H1 (cell line): ENCODE measurements at regions not wholly inside any gene's neighbourhood (a gene's known extent, or its start where the extent isn't known, plus 50 kb on each side); places are given as distances from the start of the nearest gene placed in this dataset.

Experiments used
- CTCF ChIA-PET: fragments of 300-600 bp; sonication (Branson Sonifier 250); formaldehyde crosslinking; loops from one replicate; lab custom pipeline; 2021; ENCODE audit not compliant: partially characterized antibody; lab: Charles Lee
- POLR2A ChIA-PET: fragments of 300-600 bp; sonication (Branson Sonifier 250); formaldehyde crosslinking; loops from one replicate; lab custom pipeline; 2021; ENCODE audit warnings: inconsistent platforms; ENCODE audit not compliant: partially characterized antibody; lab: Charles Lee
- DNase-seq, 2 experiments: peaks; one replicate each; pipeline versions ENCODE4 v3.0.0 to v3.0.0-alpha.2; 2010 to 2022; ENCODE audit warnings: low spot score in 2 of 2, low read depth in 1 of 2, mixed read lengths in 1 of 2
- FAIRE-seq: peaks from 2 replicates; lab custom pipeline; 2011; peaks lifted over from hg19 to GRCh38; lab: Jason Lieb, UNC
- H2AFZ ChIP-seq: 2 replicates; pipeline ENCODE4 v1.8.1; 2012; ENCODE audit warnings: low read length, inconsistent platforms
- H2AK5ac ChIP-seq: 2 replicates; pipeline ENCODE4 v1.6.1; 2013; ENCODE audit warnings: low read depth, low read length
- H2BK120ac ChIP-seq: replicated peaks from 2 replicates; pipeline ENCODE3; 2013; ENCODE audit warnings: low read depth, low read length, inconsistent platforms
- H2BK12ac ChIP-seq: 2 replicates; pipeline ENCODE4 v1.6.1; 2013; ENCODE audit warnings: low read depth, low read length
- H2BK15ac ChIP-seq: 2 replicates; pipeline ENCODE4 v1.6.1; 2013; ENCODE audit warnings: low read length
- H2BK20ac ChIP-seq: 2 replicates; pipeline ENCODE4 v1.6.1; 2013; ENCODE audit warnings: low read length
- H2BK5ac ChIP-seq: 2 replicates; pipeline ENCODE4 v1.6.1; 2013; ENCODE audit warnings: low read depth, low read length
- H3K14ac ChIP-seq: 2 replicates; pipeline ENCODE4 v1.6.1; 2013; ENCODE audit warnings: inconsistent platforms; ENCODE audit not compliant: insufficient read length
- H3K18ac ChIP-seq: 2 replicates; pipeline ENCODE4 v1.6.1; 2013; ENCODE audit warnings: low read length; ENCODE audit errors: extremely low read depth
- H3K23ac ChIP-seq: 2 replicates; pipeline ENCODE4 v1.6.1; 2013; ENCODE audit warnings: inconsistent platforms; ENCODE audit not compliant: insufficient read length
- H3K23me2 ChIP-seq: 2 replicates; pipeline ENCODE4 v1.6.1; 2013; ENCODE audit warnings: low read depth, low read length
- H3K27ac ChIP-seq: 2 replicates; pipeline ENCODE4 v1.6.1; 2011; ENCODE audit warnings: low read depth, low read length, inconsistent platforms
- H3K27me3 ChIP-seq, 4 experiments: replicated peaks in 1 of 4; 1 replicate in 1 of 4; 2 replicates in 3 of 4; pipeline versions ENCODE4 v1.6.1 to v1.8.1; 2011 to 2013; ENCODE audit warnings: low read length in 3 of 4, mild to moderate bottlenecking in 3 of 4, inconsistent platforms in 2 of 4, mixed read lengths in 2 of 4, moderate library complexity in 1 of 4; ENCODE audit not compliant: control insufficient read depth in 3 of 4, insufficient read depth in 3 of 4; ENCODE audit errors: extremely low read depth in 1 of 4
- H3K36me3 ChIP-seq, 4 experiments: 2 replicates each; pipeline versions ENCODE4 v1.6.1 to v1.8.1; 2011 to 2013; ENCODE audit warnings: mild to moderate bottlenecking in 4 of 4, low read length in 3 of 4, moderate library complexity in 2 of 4, control low read depth in 1 of 4, inconsistent platforms in 1 of 4; ENCODE audit not compliant: insufficient read depth in 4 of 4, control insufficient read depth in 2 of 4
- H3K4ac ChIP-seq: replicated peaks from 2 replicates; pipeline ENCODE3; 2013; ENCODE audit warnings: low read length, low read depth, mixed read lengths, inconsistent platforms; ENCODE audit not compliant: insufficient read length
- H3K4me1 ChIP-seq, 4 experiments: replicated peaks in 1 of 4; 1 replicate in 1 of 4; 2 replicates in 3 of 4; pipeline versions ENCODE4 v1.6.1 to v1.8.1; 2011 to 2013; ENCODE audit warnings: low read length in 3 of 4, inconsistent platforms in 2 of 4, mixed read lengths in 1 of 4; ENCODE audit not compliant: insufficient read depth in 4 of 4, control insufficient read depth in 3 of 4
- H3K4me2 ChIP-seq, 2 experiments: 2 replicates each; pipeline versions ENCODE4 v1.6.1 to v1.8.1; 2011 to 2013; ENCODE audit warnings: low read depth in 2 of 2, low read length in 2 of 2, control low read depth in 1 of 2, inconsistent platforms in 1 of 2, mild to moderate bottlenecking in 1 of 2; ENCODE audit not compliant: insufficient read depth in 1 of 2
- H3K4me3 ChIP-seq, 4 experiments: fragments of 200-600, 300-600 bp in 1 of 4; sonication (generic), shearing (Covaris generic), sonication (Bioruptor Twin) in 1 of 4; 2 replicates each; pipeline versions ENCODE4 v1.5.1 to v1.8.1; 2011 to 2016; ENCODE audit warnings: low read length in 4 of 4, low read depth in 3 of 4, control low read depth in 2 of 4, inconsistent platforms in 2 of 4, mild to moderate bottlenecking in 2 of 4, mixed read lengths in 1 of 4, moderate library complexity in 1 of 4; ENCODE audit not compliant: insufficient read depth in 2 of 4; ENCODE audit errors: extremely low read depth in 1 of 4
- H3K56ac ChIP-seq: replicated peaks from 2 replicates; pipeline ENCODE3; 2013; ENCODE audit warnings: low read depth, mild to moderate bottlenecking, mixed read lengths, low read length, inconsistent platforms; ENCODE audit not compliant: insufficient read length
- H3K79me1 ChIP-seq: 2 replicates; pipeline ENCODE4 v1.6.1; 2013; ENCODE audit warnings: low read depth, low read length, control low read depth
- H3K79me2 ChIP-seq, 2 experiments: 2 replicates each; pipeline versions ENCODE4 v1.6.1 to v1.8.1; 2012 to 2013; ENCODE audit warnings: low read length in 2 of 2, mild to moderate bottlenecking in 2 of 2, inconsistent platforms in 1 of 2; ENCODE audit not compliant: insufficient read depth in 2 of 2, control insufficient read depth in 1 of 2
- H3K9ac ChIP-seq, 4 experiments: replicated peaks in 1 of 4; 1 replicate in 1 of 4; 2 replicates in 3 of 4; pipeline versions ENCODE4 v1.6.1 to v1.8.1; 2011 to 2013; ENCODE audit warnings: low read depth in 3 of 4, low read length in 3 of 4, control low read depth in 2 of 4, mild to moderate bottlenecking in 2 of 4, moderate library complexity in 2 of 4, inconsistent platforms in 1 of 4; ENCODE audit errors: extremely low read depth in 1 of 4
- H3K9me3 ChIP-seq, 2 experiments: 2 replicates each; pipeline versions ENCODE4 v1.6.1 to v1.8.1; 2012 to 2013; ENCODE audit warnings: mild to moderate bottlenecking in 2 of 2, moderate library complexity in 2 of 2, control low read depth in 1 of 2, inconsistent platforms in 1 of 2, low read depth in 1 of 2, low read length in 1 of 2, mixed read lengths in 1 of 2; ENCODE audit not compliant: insufficient read depth in 2 of 2
- H4K20me1 ChIP-seq, 2 experiments: replicated peaks in 1 of 2; 2 replicates each; pipeline versions ENCODE3 to v1.8.1; 2011 to 2013; ENCODE audit warnings: inconsistent platforms in 2 of 2, low read length in 2 of 2, mild to moderate bottlenecking in 1 of 2; ENCODE audit not compliant: insufficient read depth in 2 of 2, control insufficient read depth in 1 of 2
- H4K5ac ChIP-seq: 2 replicates; pipeline ENCODE4 v1.6.1; 2013; ENCODE audit warnings: low read length, low read depth, mixed read lengths, inconsistent platforms; ENCODE audit not compliant: insufficient read length
- H4K8ac ChIP-seq: 2 replicates; pipeline ENCODE4 v1.8.0; 2013; ENCODE audit warnings: mild to moderate bottlenecking, moderate library complexity, low read length, inconsistent platforms; ENCODE audit not compliant: insufficient read depth; ENCODE audit errors: extremely low read depth
- H4K91ac ChIP-seq: replicated peaks from 2 replicates; pipeline ENCODE3; 2013; ENCODE audit warnings: low read length, mixed read lengths, inconsistent platforms; ENCODE audit not compliant: insufficient read length
- CHD1 ChIP-seq: IDR thresholded peaks from 2 replicates; pipeline ENCODE4 v1.6.1; 2012; ENCODE audit warnings: low read depth, low read length, improper control_type of control experiment
- PHF8 ChIP-seq: fragments of 200-600 bp; sonication (generic); conservative IDR thresholded peaks from 2 replicates; pipeline ENCODE4 v1.7.1; 2012; ENCODE audit warnings: low read depth, mild to moderate bottlenecking, inconsistent platforms, low read length, moderate library complexity
- SRF ChIP-seq: IDR thresholded peaks from 2 replicates; pipeline ENCODE4 v1.6.1; 2011; ENCODE audit warnings: mild to moderate bottlenecking, low read depth, low read length, moderate library complexity
- WGBS, 2 experiments: shearing (Covaris generic) in 1 of 2; methylation state at CpG; one replicate each; pipeline versions ENCODE4 v1.1.6 to v1.1.7; 2013 to 2015; ENCODE audit warnings: low lambda C conversion rate in 2 of 2, mixed read lengths in 2 of 2, inconsistent platforms in 1 of 2, low coverage in 1 of 2, missing lambda C conversion rate in 1 of 2; ENCODE audit not compliant: insufficient replicate concordance in 2 of 2, insufficient coverage in 1 of 2, insufficient read length in 1 of 2; ENCODE audit errors: extremely low coverage in 1 of 2, missing lambda C conversion rate in 1 of 2; 5-methylcytosine and 5-hydroxymethylcytosine counted together

DNA sequence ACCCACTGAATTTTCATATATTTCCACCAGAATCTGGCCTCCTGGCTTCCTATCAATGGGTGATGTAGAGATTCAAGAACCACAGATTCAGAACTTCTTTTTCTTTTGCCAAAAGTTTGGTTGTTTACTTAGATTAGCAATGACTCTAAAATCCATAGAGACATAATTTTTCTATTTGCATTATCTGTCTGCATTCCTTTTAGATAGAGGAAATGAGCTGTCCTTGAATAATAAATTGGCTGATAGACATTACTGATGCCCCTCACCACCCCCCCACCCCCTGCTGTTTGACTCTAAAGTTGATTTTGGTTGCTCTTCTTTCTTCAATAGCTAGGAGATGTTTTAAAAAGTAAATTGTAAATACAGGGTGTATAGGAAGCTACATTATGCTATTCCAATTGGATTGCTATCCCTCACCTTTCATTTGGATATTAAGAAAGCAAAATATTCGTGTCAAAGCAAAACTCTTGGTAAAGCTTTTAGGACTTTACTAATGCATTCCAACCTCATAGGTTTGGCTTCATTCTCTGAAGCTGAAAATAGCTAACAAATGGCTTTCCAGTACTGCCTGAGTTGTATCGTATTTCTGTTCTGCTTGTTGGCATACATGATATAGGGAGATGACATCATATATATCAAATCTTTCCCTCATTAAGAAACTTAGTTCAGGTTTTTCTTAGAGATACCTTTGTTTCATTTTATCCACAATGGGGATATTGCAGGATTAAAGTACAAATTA lies 606.0 kb downstream of the ARL4A start:
- Histone ChIP-seq H3K56ac (no peak overlapping the region), H3K9ac (no peak overlapping the region), H2BK120ac (no peak overlapping the region), H2AFZ (no peak overlapping the region), H3K79me2 (no peaks in the 10 kb centered on the region), H3K9me3 (no peaks in the 10 kb centered on the region), H3K27me3 (no peaks in the 10 kb centered on the region), H3K79me1 (no peaks in the 10 kb centered on the region), H2BK12ac (no peak overlapping the region), H4K91ac (no peak overlapping the region), H4K5ac (no peak overlapping the region)
- POLR2A ChIA-PET: no interaction called here
- no peak for DNase-seq
- TF ChIP-seq CHD1 (no peak), PHF8 (no peak), SRF (no peak)
- TF ChIP-seq, all 59 proteins: peak for 0
- Histone ChIP-seq H3K4me2 (no peak overlapping the region), H3K4ac (no peak overlapping the region), H2AK5ac (no peak overlapping the region), H3K14ac (no peak overlapping the region), H2BK20ac (no peak overlapping the region), H3K4me3 (no peak overlapping the region), H3K23ac (no peak overlapping the region), H3K27ac (no peak overlapping the region), H2BK5ac (no peak overlapping the region), H3K18ac (no peak overlapping the region), H3K23me2 (no peaks in the 10 kb centered on the region), H4K20me1 (no peaks in the 10 kb centered on the region), H2BK15ac (no peak overlapping the region), H4K8ac (no peak overlapping the region), H3K36me3 (no peaks in the 10 kb centered on the region), H3K4me1 (no peaks in the 10 kb centered on the region)
- 91% methylated on average over 2 of the region's 2 CpGs; no CpG with 5 or more reads in 1 of the 2 experiments for WGBS, 2 experiments
- FAIRE-seq: no peak
- CTCF ChIA-PET: interaction anchor here (0.9 to 1.2 kb wide), 2 partner anchors 15 to 232 kb away, joined by 4 read pairs; no protein-coding TSS in a partner anchor
